PFSK-1 (cell line): ENCODE measurements at regions not wholly inside any gene's neighbourhood (a gene's known extent, or its start where the extent isn't known, plus 50 kb on each side); places are given as distances from the start of the nearest gene placed in this dataset.

Source experiments
- FOXP2 ChIP-seq: optimal IDR thresholded peaks from 2 replicates; pipeline ENCODE3; 2011; ENCODE audit warnings: borderline replicate concordance, control low read depth, inconsistent platforms; ENCODE audit not compliant: insufficient read depth; ENCODE audit errors: extremely low read length, extremely low read depth
- POLR2AphosphoS5 ChIP-seq: IDR thresholded peaks from 2 replicates; pipeline ENCODE4 v1.6.1; 2012; ENCODE audit warnings: low read depth, mild to moderate bottlenecking, control low read depth, low read length, moderate library complexity
- REST ChIP-seq, 2 experiments: IDR thresholded peaks; 2 replicates each; pipeline versions ENCODE4 v1.6.1 to v1.8.0; 2011 to 2012; ENCODE audit warnings: low read depth in 2 of 2, low read length in 2 of 2, control low read depth in 1 of 2, inconsistent platforms in 1 of 2, mild to moderate bottlenecking in 1 of 2, moderate library complexity in 1 of 2; ENCODE audit not compliant: insufficient read depth in 1 of 2
- SIN3A ChIP-seq: IDR thresholded peaks from 2 replicates; pipeline ENCODE4 v1.6.1; 2012; ENCODE audit warnings: mild to moderate bottlenecking, low read length, moderate library complexity, borderline replicate concordance; ENCODE audit not compliant: insufficient read depth
- TAF1 ChIP-seq: IDR thresholded peaks from 2 replicates; pipeline ENCODE4 v1.6.1; 2012; ENCODE audit warnings: low read length, control low read depth, borderline replicate concordance; ENCODE audit not compliant: insufficient read depth

- TF ChIP-seq REST (IDR thresholded peaks at IDR 0.05; ENCODE audit: insufficient read depth in 1 of 2, low read depth in 2 of 2, low read length in 2 of 2) (no peak), SIN3A (no peak), POLR2AphosphoS5 (no peak), FOXP2 (no peak), TAF1 (no peak)
These were observed 58.8 kb upstream of the NXPH2 start for GRCh38 chr2:138838851-138839620.

GRCh38 chr2:138831691-138832090, 51.5 kb upstream of the NXPH2 start:
- TF ChIP-seq REST (IDR thresholded peaks at IDR 0.05; ENCODE audit: insufficient read depth in 1 of 2, low read depth in 2 of 2, low read length in 2 of 2) (no peak), POLR2AphosphoS5 (no peak), SIN3A (no peak), TAF1 (no peak), FOXP2 (no peak)

GRCh38 chr2:138831154-138831553, 51.0 kb upstream of the NXPH2 start:
- TF ChIP-seq FOXP2 (no peak), POLR2AphosphoS5 (no peak), TAF1 (no peak), REST (IDR thresholded peaks at IDR 0.05; ENCODE audit: insufficient read depth in 1 of 2, low read depth in 2 of 2, low read length in 2 of 2) (no peak), SIN3A (no peak)

GRCh38 chr2:138830547-138830946, 50.4 kb upstream of the NXPH2 start:
- TF ChIP-seq POLR2AphosphoS5 (no peak), FOXP2 (no peak), SIN3A (no peak), REST (IDR thresholded peaks at IDR 0.05; ENCODE audit: insufficient read depth in 1 of 2, low read depth in 2 of 2, low read length in 2 of 2) (no peak), TAF1 (no peak)
